ENCODE measurements at regions not wholly inside any gene's neighbourhood (a gene's known extent, or its start where the extent isn't known, plus 50 kb on each side); places are given as distances from the start of the nearest gene placed in this dataset.

DNA sequence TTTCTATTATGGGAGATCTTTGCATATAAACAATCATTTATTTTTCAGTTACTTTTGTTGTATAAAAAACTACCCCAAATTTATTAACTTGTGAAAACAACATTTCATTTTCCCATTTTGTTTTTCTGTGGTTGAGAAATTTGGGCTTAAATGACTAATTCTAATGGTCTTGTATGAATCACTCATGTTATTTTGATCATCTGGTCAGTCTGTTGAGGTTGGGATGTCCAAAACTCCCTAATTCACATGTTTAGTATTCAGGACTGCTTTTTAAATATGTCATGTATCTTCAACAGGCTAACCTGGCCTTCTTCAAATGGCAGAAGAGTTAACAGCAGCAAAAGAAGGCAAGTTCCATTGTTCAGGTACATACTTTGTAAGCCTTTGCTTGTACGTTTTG lies 788.1 kb downstream of the TRIB2 start:
- H3K27me3 ChIP-seq (ENCODE audit: insufficient read depth), result peaks cover 2% of the 10 kb centered on the region; the same call in 1 of the 2 replicates
- TF ChIP-seq, protein P1, sequence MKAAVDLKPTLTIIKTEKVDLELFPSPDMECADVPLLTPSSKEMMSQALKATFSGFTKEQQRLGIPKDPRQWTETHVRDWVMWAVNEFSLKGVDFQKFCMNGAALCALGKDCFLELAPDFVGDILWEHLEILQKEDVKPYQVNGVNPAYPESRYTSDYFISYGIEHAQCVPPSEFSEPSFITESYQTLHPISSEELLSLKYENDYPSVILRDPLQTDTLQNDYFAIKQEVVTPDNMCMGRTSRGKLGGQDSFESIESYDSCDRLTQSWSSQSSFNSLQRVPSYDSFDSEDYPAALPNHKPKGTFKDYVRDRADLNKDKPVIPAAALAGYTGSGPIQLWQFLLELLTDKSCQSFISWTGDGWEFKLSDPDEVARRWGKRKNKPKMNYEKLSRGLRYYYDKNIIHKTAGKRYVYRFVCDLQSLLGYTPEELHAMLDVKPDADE (IDR thresholded peaks at IDR 0.05), result no peak
- TF ChIP-seq ZNF331 (CRISPR knock-in tag; IDR thresholded peaks at IDR 0.05; ENCODE audit: low read depth) (no peak), NANOG (IDR thresholded peaks at IDR 0.05; ENCODE audit: borderline replicate concordance) (no peak), STAT1 (IDR thresholded peaks at IDR 0.05; ENCODE audit: unreplicated experiment) (no peak), POLR2AphosphoS5 (IDR thresholded peaks at IDR 0.05; ENCODE audit: low read depth) (no peak), CREB1 (CRISPR knock-in tag; IDR thresholded peaks at IDR 0.05; ENCODE audit: low read depth) (no peak), EZH2 (IDR thresholded peaks at IDR 0.05; ENCODE audit: low read depth, unreplicated experiment) (no peak), ZNF114 (CRISPR knock-in tag; IDR thresholded peaks at IDR 0.05) (no peak), JUNB (IDR thresholded peaks at IDR 0.05; ENCODE audit: unreplicated experiment) (no peak), CTCF (conservative IDR thresholded peaks at IDR 0.05; ENCODE audit: low read depth in 2 of 2) (no peak), EZH2phosphoT487 (IDR thresholded peaks at IDR 0.05; ENCODE audit: unreplicated experiment) (no peak)
- TF ChIP-seq, protein P2, sequence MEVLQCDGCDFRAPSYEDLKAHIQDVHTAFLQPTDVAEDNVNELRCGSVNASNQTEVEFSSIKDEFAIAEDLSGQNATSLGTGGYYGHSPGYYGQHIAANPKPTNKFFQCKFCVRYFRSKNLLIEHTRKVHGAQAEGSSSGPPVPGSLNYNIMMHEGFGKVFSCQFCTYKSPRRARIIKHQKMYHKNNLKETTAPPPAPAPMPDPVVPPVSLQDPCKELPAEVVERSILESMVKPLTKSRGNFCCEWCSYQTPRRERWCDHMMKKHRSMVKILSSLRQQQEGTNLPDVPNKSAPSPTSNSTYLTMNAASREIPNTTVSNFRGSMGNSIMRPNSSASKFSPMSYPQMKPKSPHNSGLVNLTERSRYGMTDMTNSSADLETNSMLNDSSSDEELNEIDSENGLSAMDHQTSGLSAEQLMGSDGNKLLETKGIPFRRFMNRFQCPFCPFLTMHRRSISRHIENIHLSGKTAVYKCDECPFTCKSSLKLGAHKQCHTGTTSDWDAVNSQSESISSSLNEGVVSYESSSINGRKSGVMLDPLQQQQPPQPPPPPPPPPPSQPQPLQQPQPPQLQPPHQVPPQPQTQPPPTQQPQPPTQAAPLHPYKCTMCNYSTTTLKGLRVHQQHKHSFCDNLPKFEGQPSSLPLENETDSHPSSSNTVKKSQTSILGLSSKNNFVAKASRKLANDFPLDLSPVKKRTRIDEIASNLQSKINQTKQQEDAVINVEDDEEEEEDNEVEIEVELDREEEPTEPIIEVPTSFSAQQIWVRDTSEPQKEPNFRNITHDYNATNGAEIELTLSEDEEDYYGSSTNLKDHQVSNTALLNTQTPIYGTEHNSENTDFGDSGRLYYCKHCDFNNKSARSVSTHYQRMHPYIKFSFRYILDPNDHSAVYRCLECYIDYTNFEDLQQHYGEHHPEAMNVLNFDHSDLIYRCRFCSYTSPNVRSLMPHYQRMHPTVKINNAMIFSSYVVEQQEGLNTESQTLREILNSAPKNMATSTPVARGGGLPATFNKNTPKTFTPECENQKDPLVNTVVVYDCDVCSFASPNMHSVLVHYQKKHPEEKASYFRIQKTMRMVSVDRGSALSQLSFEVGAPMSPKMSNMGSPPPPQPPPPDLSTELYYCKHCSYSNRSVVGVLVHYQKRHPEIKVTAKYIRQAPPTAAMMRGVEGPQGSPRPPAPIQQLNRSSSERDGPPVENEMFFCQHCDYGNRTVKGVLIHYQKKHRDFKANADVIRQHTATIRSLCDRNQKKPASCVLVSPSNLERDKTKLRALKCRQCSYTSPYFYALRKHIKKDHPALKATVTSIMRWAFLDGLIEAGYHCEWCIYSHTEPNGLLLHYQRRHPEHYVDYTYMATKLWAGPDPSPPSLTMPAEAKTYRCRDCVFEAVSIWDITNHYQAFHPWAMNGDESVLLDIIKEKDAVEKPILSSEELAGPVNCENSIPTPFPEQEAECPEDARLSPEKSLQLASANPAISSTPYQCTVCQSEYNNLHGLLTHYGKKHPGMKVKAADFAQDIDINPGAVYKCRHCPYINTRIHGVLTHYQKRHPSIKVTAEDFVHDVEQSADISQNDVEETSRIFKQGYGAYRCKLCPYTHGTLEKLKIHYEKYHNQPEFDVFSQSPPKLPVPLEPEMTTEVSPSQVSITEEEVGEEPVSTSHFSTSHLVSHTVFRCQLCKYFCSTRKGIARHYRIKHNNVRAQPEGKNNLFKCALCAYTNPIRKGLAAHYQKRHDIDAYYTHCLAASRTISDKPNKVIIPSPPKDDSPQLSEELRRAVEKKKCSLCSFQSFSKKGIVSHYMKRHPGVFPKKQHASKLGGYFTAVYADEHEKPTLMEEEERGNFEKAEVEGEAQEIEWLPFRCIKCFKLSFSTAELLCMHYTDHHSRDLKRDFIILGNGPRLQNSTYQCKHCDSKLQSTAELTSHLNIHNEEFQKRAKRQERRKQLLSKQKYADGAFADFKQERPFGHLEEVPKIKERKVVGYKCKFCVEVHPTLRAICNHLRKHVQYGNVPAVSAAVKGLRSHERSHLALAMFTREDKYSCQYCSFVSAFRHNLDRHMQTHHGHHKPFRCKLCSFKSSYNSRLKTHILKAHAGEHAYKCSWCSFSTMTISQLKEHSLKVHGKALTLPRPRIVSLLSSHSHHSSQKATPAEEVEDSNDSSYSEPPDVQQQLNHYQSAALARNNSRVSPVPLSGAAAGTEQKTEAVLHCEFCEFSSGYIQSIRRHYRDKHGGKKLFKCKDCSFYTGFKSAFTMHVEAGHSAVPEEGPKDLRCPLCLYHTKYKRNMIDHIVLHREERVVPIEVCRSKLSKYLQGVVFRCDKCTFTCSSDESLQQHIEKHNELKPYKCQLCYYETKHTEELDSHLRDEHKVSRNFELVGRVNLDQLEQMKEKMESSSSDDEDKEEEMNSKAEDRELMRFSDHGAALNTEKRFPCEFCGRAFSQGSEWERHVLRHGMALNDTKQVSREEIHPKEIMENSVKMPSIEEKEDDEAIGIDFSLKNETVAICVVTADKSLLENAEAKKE (CRISPR knock-in tag; IDR thresholded peaks at IDR 0.05), result no peak
- TF ChIP-seq, protein P3, sequence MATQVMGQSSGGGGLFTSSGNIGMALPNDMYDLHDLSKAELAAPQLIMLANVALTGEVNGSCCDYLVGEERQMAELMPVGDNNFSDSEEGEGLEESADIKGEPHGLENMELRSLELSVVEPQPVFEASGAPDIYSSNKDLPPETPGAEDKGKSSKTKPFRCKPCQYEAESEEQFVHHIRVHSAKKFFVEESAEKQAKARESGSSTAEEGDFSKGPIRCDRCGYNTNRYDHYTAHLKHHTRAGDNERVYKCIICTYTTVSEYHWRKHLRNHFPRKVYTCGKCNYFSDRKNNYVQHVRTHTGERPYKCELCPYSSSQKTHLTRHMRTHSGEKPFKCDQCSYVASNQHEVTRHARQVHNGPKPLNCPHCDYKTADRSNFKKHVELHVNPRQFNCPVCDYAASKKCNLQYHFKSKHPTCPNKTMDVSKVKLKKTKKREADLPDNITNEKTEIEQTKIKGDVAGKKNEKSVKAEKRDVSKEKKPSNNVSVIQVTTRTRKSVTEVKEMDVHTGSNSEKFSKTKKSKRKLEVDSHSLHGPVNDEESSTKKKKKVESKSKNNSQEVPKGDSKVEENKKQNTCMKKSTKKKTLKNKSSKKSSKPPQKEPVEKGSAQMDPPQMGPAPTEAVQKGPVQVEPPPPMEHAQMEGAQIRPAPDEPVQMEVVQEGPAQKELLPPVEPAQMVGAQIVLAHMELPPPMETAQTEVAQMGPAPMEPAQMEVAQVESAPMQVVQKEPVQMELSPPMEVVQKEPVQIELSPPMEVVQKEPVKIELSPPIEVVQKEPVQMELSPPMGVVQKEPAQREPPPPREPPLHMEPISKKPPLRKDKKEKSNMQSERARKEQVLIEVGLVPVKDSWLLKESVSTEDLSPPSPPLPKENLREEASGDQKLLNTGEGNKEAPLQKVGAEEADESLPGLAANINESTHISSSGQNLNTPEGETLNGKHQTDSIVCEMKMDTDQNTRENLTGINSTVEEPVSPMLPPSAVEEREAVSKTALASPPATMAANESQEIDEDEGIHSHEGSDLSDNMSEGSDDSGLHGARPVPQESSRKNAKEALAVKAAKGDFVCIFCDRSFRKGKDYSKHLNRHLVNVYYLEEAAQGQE (IDR thresholded peaks at IDR 0.05; ENCODE audit: unreplicated experiment), result no peak
- H3K27ac ChIP-seq (ENCODE audit: low read depth), result no peak overlapping the region
- H3K9me3 Mint-ChIP-seq, result no peaks in the 10 kb centered on the region
- H3K36me3 Mint-ChIP-seq (ENCODE audit: low read depth), result no peaks in the 10 kb centered on the region
- H3K4me3 ChIP-seq, result no peak overlapping the region
- no peaks in the 10 kb centered on the region for H3K4me1 ChIP-seq (ENCODE audit: insufficient read depth)
- no peaks in the 10 kb centered on the region for H3K27me3 Mint-ChIP-seq (ENCODE audit: insufficient read depth, low read depth, poor library complexity)
- no peaks in the 10 kb centered on the region for H3K79me2 ChIP-seq (replicated peaks; ENCODE audit: insufficient read depth)
- no peak overlapping the region for H3K27ac Mint-ChIP-seq
- H3K4me1 Mint-ChIP-seq, result no peaks in the 10 kb centered on the region
- ATAC-seq, result no peak
- no peaks in the 10 kb centered on the region for H3K36me3 ChIP-seq (ENCODE audit: insufficient read depth)
- no peaks in the 10 kb centered on the region for H4K20me1 ChIP-seq (replicated peaks; ENCODE audit: insufficient read depth)
- H3F3A ChIP-seq (replicated peaks; ENCODE audit: low read depth), result no peaks in the 10 kb centered on the region
- DNase-seq (ENCODE audit: low spot score), result no peak
- peaks cover 2% of the 10 kb centered on the region; the same call in 1 of the 2 replicates for H3K9me2 ChIP-seq (ENCODE audit: insufficient read depth)
- no peak overlapping the region for H2AFZ ChIP-seq
- no peak overlapping the region for H3K4me2 ChIP-seq
- H3K4me3 Mint-ChIP-seq, result no peak overlapping the region
